Cardiac muscle cell (in vitro differentiated cells and primary cell): ENCODE measurements at regions not wholly inside any gene's neighbourhood (a gene's known extent, or its start where the extent isn't known, plus 50 kb on each side); places are given as distances from the start of the nearest gene placed in this dataset.
"Not testable (repeated sequence)": the region's sequence is repeated elsewhere in the genome, so short reads cannot be mapped to it uniquely, and the experiment has no call there.

Experiments used
- DNase-seq, 2 donors: peaks; one replicate each; pipeline versions ENCODE4 v3.0.0 to v3.0.0-alpha.2; 2010 to 2017; ENCODE audit warnings: low read depth in 1 of 2, low spot score in 1 of 2
- H3K27ac ChIP-seq: fragments of 200-600 bp; sonication (generic); 2 replicates; pipeline ENCODE4 v1.5.1; 2016
- H3K27me3 ChIP-seq: fragments of 200-600 bp; sonication (generic); 2 replicates; pipeline ENCODE4 v1.6.0; 2016; ENCODE audit warnings: control low read depth
- H3K36me3 ChIP-seq: fragments of 200-600 bp; sonication (generic); 2 replicates; pipeline ENCODE4 v1.5.1; 2016; ENCODE audit warnings: control low read depth
- H3K4me1 ChIP-seq: fragments of 200-600 bp; sonication (generic); 2 replicates; pipeline ENCODE4 v1.8.1; 2017; ENCODE audit warnings: low read depth, mild to moderate bottlenecking, mixed run types
- H3K4me3 ChIP-seq: fragments of 200-600 bp; sonication (generic); 2 replicates; pipeline ENCODE4 v1.5.1; 2016; ENCODE audit warnings: mild to moderate bottlenecking
- H3K9me3 ChIP-seq: fragments of 200-600 bp; sonication (generic); 2 replicates; pipeline ENCODE4 v1.5.1; 2017; ENCODE audit warnings: low read depth, mild to moderate bottlenecking, control low read depth
- CTCF ChIP-seq: IDR thresholded peaks from 2 replicates; pipeline ENCODE4 v1.5.1; 2012; ENCODE audit warnings: low read depth, mild to moderate bottlenecking, low read length

- no peak for TF ChIP-seq CTCF
- Histone ChIP-seq H3K36me3 (no peaks in the 10 kb centered on the region), H3K27ac (no peak overlapping the region), H3K9me3 (no peaks in the 10 kb centered on the region), H3K27me3 (no peaks in the 10 kb centered on the region), H3K4me3 (no peak overlapping the region), H3K4me1 (no peaks in the 10 kb centered on the region)
- DNase-seq, result no peak
These were observed 350.0 kb downstream of the ACTR3B start for GRCh38 chr7:153109566-153109965.

- TF ChIP-seq CTCF, result no peak
- no peak for DNase-seq
These were observed 351.1 kb downstream of the ACTR3B start for GRCh38 chr7:153110606-153111005.

GRCh38 chr7:153122255-153122654 is 362.7 kb downstream of the ACTR3B start:
- not testable (repeated sequence) for DNase-seq

More at GRCh38 chr7:153110606-153111005, 351.1 kb downstream of the ACTR3B start:
- Histone ChIP-seq H3K4me3 (no peak overlapping the region), H3K4me1 (no peaks in the 10 kb centered on the region), H3K27me3 (no peaks in the 10 kb centered on the region), H3K36me3 (no peaks in the 10 kb centered on the region), H3K9me3 (no peaks in the 10 kb centered on the region), H3K27ac (no peak overlapping the region)

GRCh38 chr7:153130052-153130451 is 370.5 kb downstream of the ACTR3B start:
- Histone ChIP-seq H3K27ac (no peak overlapping the region), H3K36me3 (no peaks in the 10 kb centered on the region), H3K4me3 (no peak overlapping the region), H3K4me1 (no peaks in the 10 kb centered on the region), H3K27me3 (no peaks in the 10 kb centered on the region), H3K9me3 (no peaks in the 10 kb centered on the region)
- DNase-seq, result no peak
- no peak for TF ChIP-seq CTCF

More at GRCh38 chr7:153122255-153122654, 362.7 kb downstream of the ACTR3B start:
- H3K36me3 ChIP-seq, H3K27ac ChIP-seq, H3K9me3 ChIP-seq, H3K4me1 ChIP-seq, H3K27me3 ChIP-seq, H3K4me3 ChIP-seq: not testable (repeated sequence)

- no peak for DNase-seq
- TF ChIP-seq CTCF, result no peak
- no peaks in the 10 kb centered on the region for H3K9me3 ChIP-seq
- no peaks in the 10 kb centered on the region for H3K4me1 ChIP-seq
- H3K4me3 ChIP-seq, result no peak overlapping the region
- no peaks in the 10 kb centered on the region for H3K36me3 ChIP-seq
- no peak overlapping the region for H3K27ac ChIP-seq
- H3K27me3 ChIP-seq, result no peaks in the 10 kb centered on the region
These were observed 392.2 kb downstream of the ACTR3B start for GRCh38 chr7:153151766-153152165.

- Histone ChIP-seq H3K27ac (no peak overlapping the region), H3K4me1 (no peaks in the 10 kb centered on the region), H3K27me3 (no peaks in the 10 kb centered on the region), H3K4me3 (no peak overlapping the region), H3K9me3 (no peaks in the 10 kb centered on the region), H3K36me3 (no peaks in the 10 kb centered on the region)
- no peak for TF ChIP-seq CTCF
- DNase-seq, result no peak
These were observed 393.4 kb downstream of the ACTR3B start for GRCh38 chr7:153152801-153153422.
